Thoracic aorta (tissue), 2 donors: ENCODE measurements at regions not wholly inside any gene's neighbourhood (a gene's known extent, or its start where the extent isn't known, plus 50 kb on each side); places are given as distances from the start of the nearest gene placed in this dataset.

Experiments used
- ATAC-seq: fragments of 150-250 bp; one replicate; pipeline ENCODE4 v1.8.0; 2017; ENCODE audit warnings: low read depth; ENCODE audit not compliant: insufficient number of reproducible peaks, low FRiP score
- DNase-seq: peaks from one replicate; pipeline ENCODE4 v3.0.0-alpha.2; 2020; ENCODE audit warnings: low spot score
- H3K27ac ChIP-seq, 2 donors: fragments of 200-600 bp; sonication (generic); 1 replicate in 1 of 2; 2 replicates in 1 of 2; pipeline ENCODE4 v1.5.1; 2016; ENCODE audit warnings: mild to moderate bottlenecking in 2 of 2, moderate library complexity in 2 of 2
- H3K27me3 ChIP-seq: fragments of 200-600 bp; sonication (generic); replicated peaks from 2 replicates; pipeline ENCODE4 v1.6.0; 2016; ENCODE audit warnings: mild to moderate bottlenecking; ENCODE audit not compliant: insufficient read depth
- H3K36me3 ChIP-seq: fragments of 200-600 bp; sonication (generic); one replicate; pipeline ENCODE4 v1.5.1; 2016
- H3K4me1 ChIP-seq, 2 donors: fragments of 200-600 bp; sonication (generic); 1 replicate in 1 of 2; 2 replicates in 1 of 2; pipeline versions ENCODE4 v1.5.1 to v1.6.0; 2016; ENCODE audit warnings: low read depth in 2 of 2, mild to moderate bottlenecking in 1 of 2; ENCODE audit not compliant: control insufficient read depth in 1 of 2
- H3K4me3 ChIP-seq: fragments of 200-600 bp; sonication (generic); 2 replicates; pipeline ENCODE4 v1.5.1; 2016; ENCODE audit warnings: mild to moderate bottlenecking
- H3K9me3 ChIP-seq: fragments of 200-600 bp; sonication (generic); 2 replicates; pipeline ENCODE4 v1.5.1; 2016
- CTCF ChIP-seq: fragments of 200-600 bp; sonication (generic); IDR thresholded peaks from one replicate; pipeline ENCODE4 v1.5.1; 2019; ENCODE audit warnings: antibody characterized with exemption

- Histone ChIP-seq H3K4me1 (no peaks in the 10 kb centered on the region), H3K27me3 (no peaks in the 10 kb centered on the region), H3K27ac (no peak overlapping the region), H3K9me3 (no peaks in the 10 kb centered on the region), H3K4me3 (no peak overlapping the region), H3K36me3 (no peaks in the 10 kb centered on the region)
- DNase-seq (no peak), ATAC-seq (no peak)
- no peak for TF ChIP-seq CTCF
Observed at GRCh38 chr11:29353833-29354232, 663.0 kb downstream of the KCNA4 start.

- ATAC-seq (no peak), DNase-seq (no peak)
- Histone ChIP-seq H3K27ac (no peak overlapping the region), H3K36me3 (no peaks in the 10 kb centered on the region), H3K27me3 (no peaks in the 10 kb centered on the region), H3K4me1 (no peaks in the 10 kb centered on the region), H3K9me3 (no peaks in the 10 kb centered on the region), H3K4me3 (no peak overlapping the region)
- TF ChIP-seq CTCF = no peak
Observed at GRCh38 chr11:29352273-29352795, 664.5 kb downstream of the KCNA4 start.

GRCh38 chr11:29351301-29351873 is 665.4 kb downstream of the KCNA4 start:
- no peak for ATAC-seq

GRCh38 chr11:29343465-29344333 is 673.1 kb downstream of the KCNA4 start:
- Histone ChIP-seq H3K36me3 (no peaks in the 10 kb centered on the region), H3K9me3 (no peaks in the 10 kb centered on the region), H3K27ac (no peak overlapping the region), H3K27me3 (no peaks in the 10 kb centered on the region), H3K4me3 (no peak overlapping the region), H3K4me1 (no peaks in the 10 kb centered on the region)
- DNase-seq = no peak
- TF ChIP-seq CTCF = peak; percentile 53
- ATAC-seq = no peak

More at GRCh38 chr11:29351301-29351873, 665.4 kb downstream of the KCNA4 start:
- Histone ChIP-seq H3K4me3 (no peak overlapping the region), H3K27me3 (no peaks in the 10 kb centered on the region), H3K9me3 (no peaks in the 10 kb centered on the region), H3K36me3 (no peaks in the 10 kb centered on the region), H3K4me1 (no peaks in the 10 kb centered on the region), H3K27ac (no peak overlapping the region)
- DNase-seq = no peak
- TF ChIP-seq CTCF = no peak

- H3K9me3 ChIP-seq = no peaks in the 10 kb centered on the region
- no peak for TF ChIP-seq CTCF
- ATAC-seq = no peak
Observed at GRCh38 chr11:29336727-29337575, 679.9 kb downstream of the KCNA4 start.

More at GRCh38 chr11:29336727-29337575, 679.9 kb downstream of the KCNA4 start:
- DNase-seq = no peak
- Histone ChIP-seq H3K27me3 (no peaks in the 10 kb centered on the region), H3K4me1 (no peaks in the 10 kb centered on the region), H3K36me3 (no peaks in the 10 kb centered on the region), H3K4me3 (no peak overlapping the region), H3K27ac (no peak overlapping the region)
